RCC 7860 (cell line): ENCODE measurements at regions not wholly inside any gene's neighbourhood (a gene's known extent, or its start where the extent isn't known, plus 50 kb on each side); places are given as distances from the start of the nearest gene placed in this dataset.

Experiments used
- DNase-seq: peaks from one replicate; pipeline ENCODE4 v3.0.0-alpha.2; 2015; ENCODE audit warnings: low spot score
- FAIRE-seq: peaks from 2 replicates; lab custom pipeline; 2012; peaks lifted over from hg19 to GRCh38; lab: Jason Lieb, UNC

DNA sequence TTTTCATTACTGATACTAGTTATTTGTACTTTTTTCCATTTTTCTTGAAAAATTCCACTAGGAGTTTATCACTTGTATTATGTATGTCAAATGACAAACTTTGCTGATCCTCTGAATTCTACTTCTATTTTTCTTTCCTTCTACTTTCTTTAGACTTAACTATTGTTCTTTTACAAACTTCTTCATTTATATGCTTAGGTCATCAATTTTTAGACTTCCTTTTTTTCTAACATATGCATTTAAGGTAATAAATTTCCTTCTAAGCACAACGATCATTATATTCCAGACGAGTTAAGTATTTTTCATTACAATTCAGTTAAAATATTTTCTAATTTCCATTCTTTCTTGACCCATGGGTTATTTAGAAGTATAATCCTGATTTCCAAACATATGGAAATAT lies 240.8 kb downstream of the NHLRC3 start:
- FAIRE-seq, result no peak

DNA sequence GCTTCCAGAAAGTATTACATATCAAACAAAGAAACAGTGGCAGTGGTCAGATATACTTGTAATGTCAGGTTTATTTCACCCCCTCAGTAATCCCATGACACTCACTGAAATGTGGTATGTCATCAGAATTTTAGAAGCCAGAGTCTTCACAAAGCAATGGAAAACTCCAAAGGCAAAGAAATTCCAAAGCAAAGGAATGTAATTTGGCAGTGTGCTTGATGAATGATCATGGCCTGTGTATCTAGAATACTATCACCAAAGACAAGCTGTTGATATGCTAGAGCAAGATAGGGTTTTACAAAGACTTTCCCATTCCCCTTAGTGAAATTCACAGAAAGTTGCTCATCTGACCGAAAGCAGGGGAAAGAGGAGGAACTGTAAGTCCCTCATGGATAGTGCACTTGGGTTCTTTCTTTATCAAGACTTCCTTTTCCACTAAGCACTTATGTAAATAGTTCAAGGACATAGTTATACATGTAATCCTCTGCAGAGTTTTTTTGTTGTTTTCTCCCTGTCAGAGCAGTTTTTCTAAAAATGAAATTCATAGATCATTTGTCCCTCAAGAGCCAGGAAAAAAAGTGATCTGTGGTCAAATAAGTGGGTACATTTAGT lies 243.4 kb downstream of the NHLRC3 start:
- FAIRE-seq, result no peak
- DNase-seq, result no peak

More for the DNA sequence above, 240.8 kb downstream of the NHLRC3 start:
- DNase-seq, result no peak

DNA sequence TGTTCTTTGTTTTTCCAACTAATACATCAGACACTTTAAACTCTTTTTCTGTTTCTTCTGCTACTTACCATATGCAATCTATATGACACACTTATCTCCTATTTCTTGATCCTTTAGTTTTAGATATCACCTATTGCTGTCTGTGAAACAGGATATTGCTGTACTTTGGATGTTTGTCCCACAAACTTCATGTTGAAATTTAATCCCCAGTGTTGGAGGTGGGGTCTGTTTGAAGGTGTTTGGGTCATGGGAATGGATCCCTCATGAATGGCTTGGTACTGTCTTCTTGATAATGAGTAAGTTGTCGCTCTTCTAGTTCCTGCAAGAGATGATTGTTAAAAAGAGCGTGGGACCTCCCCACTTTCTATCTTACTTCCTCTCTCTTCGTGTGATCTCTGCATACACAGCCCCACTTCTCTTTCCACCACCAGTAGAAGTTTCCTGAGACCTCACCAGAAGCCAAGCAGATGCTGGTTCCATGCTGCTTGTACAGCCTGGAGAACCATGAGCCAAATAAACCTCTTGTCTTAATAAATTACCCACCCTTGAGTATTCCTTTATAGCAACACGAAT lies 244.2 kb downstream of the NHLRC3 start:
- no peak for FAIRE-seq
- DNase-seq, result no peak

DNA sequence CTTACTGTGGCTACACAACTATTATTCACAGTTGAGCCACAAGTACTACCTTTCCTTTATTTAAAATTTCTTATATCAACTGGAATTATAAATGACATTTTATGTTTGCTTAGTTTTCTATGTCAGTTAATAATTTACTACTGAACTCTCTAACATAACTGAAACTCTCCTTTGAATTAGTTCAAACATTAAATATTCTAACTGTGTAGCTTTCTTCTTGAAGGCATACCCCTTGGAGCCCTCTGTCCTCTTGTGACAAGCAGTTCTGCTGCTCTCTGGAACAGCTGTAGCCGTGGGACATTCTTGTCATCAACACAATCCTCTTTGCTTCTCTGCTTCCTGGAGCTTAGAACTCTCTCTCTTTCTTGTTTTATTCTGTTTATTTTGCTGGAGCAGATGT lies 244.8 kb downstream of the NHLRC3 start:
- DNase-seq (no peak), FAIRE-seq (no peak)

DNA sequence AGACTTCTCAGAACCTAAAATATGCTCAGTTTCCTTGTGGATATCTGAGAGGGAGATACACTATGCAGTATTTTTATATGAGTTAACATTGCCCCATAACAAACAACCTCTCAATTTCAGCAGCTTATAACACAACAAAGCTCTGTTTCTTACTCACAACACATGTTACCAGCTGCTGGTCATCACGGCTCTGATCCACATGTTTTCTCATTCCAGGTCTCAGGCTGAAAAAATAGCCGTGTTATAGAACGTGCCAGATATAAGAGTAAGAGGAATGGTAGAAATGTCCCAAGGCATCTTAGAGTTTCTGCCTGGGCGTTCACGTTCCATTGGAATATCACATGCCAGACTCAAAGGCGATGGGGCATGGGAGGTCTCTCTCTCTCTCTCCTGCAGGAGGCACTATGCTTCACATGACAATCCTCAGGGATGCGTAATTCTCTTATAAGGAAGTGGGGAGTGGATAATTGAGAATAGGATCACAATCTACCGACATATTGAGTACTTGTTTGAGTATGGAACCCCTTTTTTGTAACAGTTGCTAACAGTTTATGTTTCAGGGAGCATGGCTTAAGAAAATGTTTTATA lies 246.6 kb downstream of the NHLRC3 start:
- FAIRE-seq, result no peak

More for the DNA sequence above, 246.6 kb downstream of the NHLRC3 start:
- no peak for DNase-seq
